K562 (cell line): ENCODE measurements at regions not wholly inside any gene's neighbourhood (a gene's known extent, or its start where the extent isn't known, plus 50 kb on each side); places are given as distances from the start of the nearest gene placed in this dataset.

Source experiments
- ATAC-seq: fragments of 200-7000 bp; cut with Tn5 transposase; 3 replicates; pipeline ENCODE4 v1.9.1; 2020; ENCODE audit warnings: moderate library complexity
- BruUV-seq: library from RNA; stranded (reverse); fragments of 400-500 nt; replicated peaks from 2 replicates; lab custom pipeline; 2021; lab: Mats Ljungman, UMichigan
- CTCF ChIA-PET: fragments of 300-600 bp; formaldehyde crosslinking; extraction: SDS; loops from one replicate; lab custom pipeline; 2021; ENCODE audit warnings: low intra/inter-chr PET ratio; lab: Yijun Ruan, JAX
- POLR2A ChIA-PET: fragments of 300-600, 350-650 bp; sonication (Branson Sonifier 250); formaldehyde crosslinking; extraction: SDS; loops from one replicate; lab custom pipeline; 2021; ENCODE audit warnings: antibody characterized with exemption, inconsistent platforms; lab: Yijun Ruan, JAX
- DNase-seq, 4 experiments: peaks; one replicate each; pipeline versions ENCODE4 v3.0.0 to v3.0.0-alpha.2; 2011 to 2018; ENCODE audit warnings: low spot score in 3 of 4, mixed read lengths in 3 of 4; ENCODE audit errors: extremely low read depth in 1 of 4
- FAIRE-seq: peaks from 2 replicates; lab custom pipeline; 2011; peaks lifted over from hg19 to GRCh38; lab: Jason Lieb, UNC
- H2AFZ ChIP-seq: 2 replicates; pipeline ENCODE4 v1.6.0; 2011; ENCODE audit warnings: low read depth, low read length, control low read depth, inconsistent platforms
- H3K27ac ChIP-seq: fragments of 200-600 bp; 3 replicates; pipeline ENCODE4 v1.8.0; 2011; ENCODE audit warnings: low read depth, mild to moderate bottlenecking, control low read depth, inconsistent platforms, low read length, moderate library complexity, mixed read lengths; ENCODE audit errors: extremely low read depth
- H3K27me3 ChIP-seq, 2 experiments: fragments of 300-600 bp in 1 of 2; 2 replicates in 1 of 2; 3 replicates in 1 of 2; pipeline versions ENCODE4 v1.6.0 to v1.8.0; 2011; ENCODE audit warnings: inconsistent platforms in 2 of 2, low read length in 2 of 2, mild to moderate bottlenecking in 1 of 2, mixed read lengths in 1 of 2, moderate library complexity in 1 of 2; ENCODE audit not compliant: control insufficient read depth in 2 of 2, insufficient read depth in 2 of 2
- H3K36me3 ChIP-seq: fragments of 300-600 bp; 3 replicates; pipeline ENCODE4 v1.8.0; 2011; ENCODE audit warnings: mild to moderate bottlenecking, low read length, inconsistent platforms; ENCODE audit not compliant: control insufficient read depth, insufficient read depth
- H3K4me1 ChIP-seq, 2 experiments: fragments of 200-600 bp in 1 of 2; replicated peaks in 1 of 2; 2 replicates in 1 of 2; 3 replicates in 1 of 2; pipeline versions ENCODE4 v1.5.1 to v1.8.0; 2011; ENCODE audit warnings: inconsistent platforms in 2 of 2, low read length in 2 of 2, mild to moderate bottlenecking in 1 of 2, mixed read lengths in 1 of 2, moderate library complexity in 1 of 2; ENCODE audit not compliant: control insufficient read depth in 2 of 2, insufficient read depth in 2 of 2
- H3K4me2 ChIP-seq: 2 replicates; pipeline ENCODE4 v1.6.1; 2011; ENCODE audit warnings: low read length, control low read depth, inconsistent platforms, mixed read lengths; ENCODE audit not compliant: insufficient read depth
- H3K4me3 ChIP-seq: fragments of 200-600 bp; sonication (generic), shearing (Covaris generic); 2 replicates; pipeline ENCODE4 v1.5.1; 2016; ENCODE audit warnings: control low read depth, inconsistent platforms
- H3K79me2 ChIP-seq: fragments of 200-600 bp; 3 replicates; pipeline ENCODE4 v1.8.0; 2011; ENCODE audit warnings: low read length, inconsistent platforms; ENCODE audit not compliant: control insufficient read depth, insufficient read depth
- H3K9ac ChIP-seq, 2 experiments: 2 replicates each; pipeline versions ENCODE4 v1.6.0 to v1.6.1; 2011; ENCODE audit warnings: low read depth in 2 of 2, low read length in 2 of 2, control low read depth in 1 of 2, inconsistent platforms in 1 of 2, mild to moderate bottlenecking in 1 of 2, mixed read lengths in 1 of 2; ENCODE audit not compliant: insufficient read depth in 1 of 2
- H3K9me1 ChIP-seq: one replicate; pipeline ENCODE4 v1.6.0; 2011; ENCODE audit warnings: inconsistent platforms, mild to moderate bottlenecking, low read length, moderate library complexity; ENCODE audit not compliant: control insufficient read depth, insufficient read depth
- H3K9me3 ChIP-seq: replicated peaks from 2 replicates; pipeline ENCODE4 v1.5.1; 2011; ENCODE audit warnings: low read depth, low read length, inconsistent platforms; ENCODE audit not compliant: control insufficient read depth, insufficient read depth
- H4K20me1 ChIP-seq: replicated peaks from 2 replicates; pipeline ENCODE4 v1.6.1; 2011; ENCODE audit warnings: low read length, inconsistent platforms, mixed read lengths; ENCODE audit not compliant: control insufficient read depth, insufficient read depth
- SRSF3 ChIP-seq: fragments of 200-400 bp; formaldehyde crosslinking; IDR thresholded peaks from 2 replicates; pipeline ENCODE4 v1.6.1; 2016; ENCODE audit warnings: mild to moderate bottlenecking, low read length, moderate library complexity; ENCODE audit not compliant: insufficient read depth
- TAF15 ChIP-seq: fragments of 200-400 bp; formaldehyde crosslinking; IDR thresholded peaks from 2 replicates; pipeline ENCODE4 v1.6.1; 2017; ENCODE audit warnings: mild to moderate bottlenecking, low read depth, low read length, moderate library complexity
- TEAD1 ChIP-seq, 2 experiments: fragments of 450-650 bp in 1 of 2; sonication (generic) in 1 of 2; formaldehyde crosslinking; IDR thresholded peaks; 2 replicates each; pipeline versions ENCODE4 v1.4.0 to v1.8.0; 2020 to 2022; ENCODE audit warnings: mild to moderate bottlenecking in 2 of 2, missing genetic modification reagents in 1 of 2
- ZNF175 ChIP-seq: fragments of 200-800 bp; sonication (Bioruptor generic); IDR thresholded peaks from 2 replicates; pipeline ENCODE4 v1.6.1; 2016; ENCODE audit warnings: low read depth, mild to moderate bottlenecking, missing genetic modification characterization, missing compliant biosample characterization
- ZNF347 ChIP-seq: fragments of 450-650 bp; formaldehyde crosslinking; IDR thresholded peaks from 2 replicates; pipeline ENCODE4 v1.4.0; 2020; ENCODE audit warnings: low read depth, mild to moderate bottlenecking, moderate library complexity
- ZNF740 ChIP-seq, 3 experiments: fragments of 200-800 bp in 1 of 3; sonication (Bioruptor generic) in 1 of 3; sonication (generic) in 1 of 3; formaldehyde crosslinking in 1 of 3; IDR thresholded peaks; 2 replicates each; pipeline versions ENCODE4 v1.6.1 to v1.8.0; 2016 to 2022; ENCODE audit warnings: mild to moderate bottlenecking in 2 of 3, missing compliant biosample characterization in 2 of 3, missing genetic modification characterization in 2 of 3, missing genetic modification reagents in 1 of 3
- ZNF766 ChIP-seq: fragments of 200-800 bp; sonication (Bioruptor generic); conservative IDR thresholded peaks from 2 replicates; pipeline ENCODE4 v1.6.1; 2016; ENCODE audit warnings: missing genetic modification characterization, missing compliant biosample characterization
- WGBS: fragments of 100-300 bp; shearing (Covaris generic); methylation state at CpG from one replicate; pipeline ENCODE4 v1.1.6; 2016; ENCODE audit warnings: low coverage, mixed read lengths; ENCODE audit not compliant: insufficient coverage; ENCODE audit errors: missing lambda C conversion rate; 5-methylcytosine and 5-hydroxymethylcytosine counted together
- in situ Hi-C: fragments of 300-500 bp; cut with MboI; formaldehyde crosslinking; loops from 4 replicates; pipeline ENCODE4 v1.15.0; 2018; ENCODE audit warnings: inconsistent platforms, mixed read lengths
- intact Hi-C: fragments of 100-400 bp; cut with micrococcal nuclease; formaldehyde crosslinking; loops from 2 replicates; pipeline ENCODE4 v1.14.2; 2022

DNA sequence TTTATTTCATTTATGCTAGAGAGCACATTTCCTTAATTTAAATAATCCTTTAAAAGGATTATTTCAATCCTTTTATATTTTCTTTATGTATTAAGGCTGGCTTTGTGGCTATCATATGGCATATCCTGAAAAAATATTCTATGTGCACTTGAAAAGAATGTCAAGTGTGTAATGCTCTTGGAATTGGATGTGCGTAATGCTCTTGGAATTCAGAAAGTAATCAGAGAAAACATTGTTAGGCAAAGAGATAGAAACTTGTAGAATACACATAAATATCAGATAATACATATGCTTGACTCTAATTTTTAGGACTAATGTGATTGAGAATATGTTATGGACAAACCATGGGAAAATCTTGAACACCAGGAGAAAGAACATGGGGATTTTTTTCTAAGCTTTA lies 197.5 kb upstream of the COL3A1 start:
- no peak overlapping the region for H3K9ac ChIP-seq
- no peaks in the 10 kb centered on the region for H3K4me1 ChIP-seq
- DNase-seq (no peak), FAIRE-seq (no peak), ATAC-seq (no peak)
- WGBS = 12% methylated on average over 1 of the region's 1 CpG
- H3K27ac ChIP-seq = no peak overlapping the region
- TF ChIP-seq ZNF766 (CRISPR knock-in tag) (no peak), ZNF740 (CRISPR knock-in tag; IDR thresholded peaks at IDR 0.05) (no peak), ZNF740 (tag; IDR thresholded peaks at IDR 0.05) (no peak), TEAD1 (CRISPR knock-in tag; IDR thresholded peaks at IDR 0.05) (no peak), ZNF347 (no peak), SRSF3 (no peak), TAF15 (no peak), ZNF175 (no peak)
- no peaks in the 10 kb centered on the region for H4K20me1 ChIP-seq
- H2AFZ ChIP-seq = no peak overlapping the region
- BruUV-seq = no TSS peak
- POLR2A ChIA-PET = no interaction called here
- H3K9me3 ChIP-seq = no peaks in the 10 kb centered on the region
- H3K9me1 ChIP-seq = no peaks in the 10 kb centered on the region
- H3K4me3 ChIP-seq = no peak overlapping the region
- no peak overlapping the region for H3K4me2 ChIP-seq
- CTCF ChIA-PET = no interaction called here
- no peaks in the 10 kb centered on the region for H3K79me2 ChIP-seq
- intact Hi-C loops (no loop called here), in situ Hi-C loops (no loop called here)
- no peaks in the 10 kb centered on the region for H3K27me3 ChIP-seq
- no peaks in the 10 kb centered on the region for H3K36me3 ChIP-seq
